Tibial nerve (tissue), 4 donors: ENCODE measurements at regions not wholly inside any gene's neighbourhood (a gene's known extent, or its start where the extent isn't known, plus 50 kb on each side); places are given as distances from the start of the nearest gene placed in this dataset.

ENCODE experiments used
- CTCF ChIP-seq, 5 experiments: fragments of 200-600 bp in 3 of 5; fragments of 450-650 bp in 2 of 5; sonication (generic) in 3 of 5; IDR thresholded peaks; one replicate each; pipeline ENCODE4 v1.5.1; 2016 to 2019; ENCODE audit warnings: antibody characterized with exemption in 5 of 5, mild to moderate bottlenecking in 3 of 5, moderate library complexity in 2 of 5
- EP300 ChIP-seq, 2 donors: sonication (generic); formaldehyde crosslinking; IDR thresholded peaks; one replicate each; pipeline ENCODE4 v1.6.1; 2017; ENCODE audit warnings: antibody characterized with exemption in 2 of 2, mild to moderate bottlenecking in 1 of 2
- POLR2A ChIP-seq, 2 donors: fragments of 450-650 bp; IDR thresholded peaks; one replicate each; pipeline ENCODE4 v1.6.1; 2017; ENCODE audit warnings: antibody characterized with exemption in 2 of 2, mild to moderate bottlenecking in 2 of 2, moderate library complexity in 2 of 2

GRCh38 chr17:68700421-68700820, 99.3 kb upstream of the FAM20A start:
- no peak for TF ChIP-seq POLR2A (IDR thresholded peaks at IDR 0.05)
- no peak for TF ChIP-seq CTCF (IDR thresholded peaks at IDR 0.05)
- no peak for TF ChIP-seq EP300 (IDR thresholded peaks at IDR 0.05)
